CD4-positive, alpha-beta T cell (primary cell): ENCODE measurements at regions not wholly inside any gene's neighbourhood (a gene's known extent, or its start where the extent isn't known, plus 50 kb on each side); places are given as distances from the start of the nearest gene placed in this dataset.

ENCODE experiments used
- ATAC-seq: fragments of 200-7000 bp; cut with Tn5 transposase; one replicate; pipeline ENCODE4 v1.10.0; 2022; ENCODE audit warnings: mild to moderate bottlenecking; ENCODE audit not compliant: poor library complexity
- CTCF ChIA-PET: fragments of 350-600 bp; sonication (Branson Sonifier 250); formaldehyde crosslinking; loops from one replicate; lab custom pipeline; 2021; ENCODE audit warnings: antibody characterized with exemption, inconsistent platforms; lab: Charles Lee
- POLR2A ChIA-PET: fragments of 350-600 bp; sonication (Branson Sonifier 250); formaldehyde crosslinking; loops from one replicate; lab custom pipeline; 2021; ENCODE audit warnings: antibody characterized with exemption, inconsistent platforms; lab: Charles Lee
- DNase-seq, 14 experiments: peaks; one replicate each; pipeline ENCODE4 v3.0.0-alpha.2; 2013 to 2020; ENCODE audit warnings: mixed read lengths in 2 of 14
- H3K27ac ChIP-seq, 2 donors: one replicate each; pipeline versions ENCODE4 v1.5.1 to v1.7.0; 2013; ENCODE audit warnings: low read length in 2 of 2, low read depth in 1 of 2, mild to moderate bottlenecking in 1 of 2
- H3K27me3 ChIP-seq, 2 experiments: 1 replicate in 1 of 2; 2 replicates in 1 of 2; pipeline versions ENCODE4 v1.6.1 to v1.7.0; 2013; ENCODE audit warnings: low read length in 2 of 2, control low read depth in 1 of 2, mild to moderate bottlenecking in 1 of 2, moderate library complexity in 1 of 2; ENCODE audit not compliant: insufficient read depth in 2 of 2, control insufficient read depth in 1 of 2
- H3K36me3 ChIP-seq: one replicate; pipeline ENCODE4 v1.6.1; 2013; ENCODE audit warnings: low read length, control low read depth; ENCODE audit not compliant: insufficient read depth
- H3K4me1 ChIP-seq: one replicate; pipeline ENCODE4 v1.6.1; 2013; ENCODE audit warnings: low read length, control low read depth; ENCODE audit not compliant: insufficient read depth
- H3K4me3 ChIP-seq: one replicate; pipeline ENCODE4 v1.5.1; 2013; ENCODE audit warnings: mild to moderate bottlenecking, low read length, moderate library complexity
- H3K9me3 ChIP-seq, 2 experiments: 1 replicate in 1 of 2; 2 replicates in 1 of 2; pipeline versions ENCODE4 v1.6.1 to v1.7.0; 2013; ENCODE audit warnings: low read length in 2 of 2, mild to moderate bottlenecking in 2 of 2, control low read depth in 1 of 2, moderate library complexity in 1 of 2; ENCODE audit not compliant: control insufficient read depth in 1 of 2, insufficient read depth in 1 of 2
- H3K27ac Mint-ChIP-seq: one replicate; pipeline ENCODE4 v1.8.0; 2020; ENCODE audit warnings: mixed read lengths
- H3K27me3 Mint-ChIP-seq: one replicate; pipeline ENCODE4 v1.8.0; 2021; ENCODE audit warnings: mixed read lengths
- H3K36me3 Mint-ChIP-seq: one replicate; pipeline ENCODE4 v1.8.0; 2021; ENCODE audit warnings: low read depth, mixed read lengths
- H3K4me1 Mint-ChIP-seq: one replicate; pipeline ENCODE4 v1.8.0; 2021; ENCODE audit warnings: low read depth, mixed read lengths
- H3K4me3 Mint-ChIP-seq: one replicate; pipeline ENCODE4 v1.8.0; 2020; ENCODE audit warnings: mild to moderate bottlenecking, mixed read lengths
- H3K9me3 Mint-ChIP-seq: one replicate; pipeline ENCODE4 v1.8.0; 2020; ENCODE audit warnings: mixed read lengths
- intact Hi-C, 2 experiments: fragments of 100-400 bp; cut with DNase I in 1 of 2; cut with micrococcal nuclease in 1 of 2; formaldehyde crosslinking; loops; one replicate each; pipeline versions ENCODE4 v1.15.1 to v1.9.0; 2023 to 2025; cut with DNase I, micrococcal nuclease
- TF ChIP-seq, protein P1 (sequence below): fragments of 200-600 bp; IDR thresholded peaks from one replicate; pipeline ENCODE4 v1.8.0; 2022; ENCODE audit warnings: antibody characterized with exemption, mild to moderate bottlenecking

DNA sequence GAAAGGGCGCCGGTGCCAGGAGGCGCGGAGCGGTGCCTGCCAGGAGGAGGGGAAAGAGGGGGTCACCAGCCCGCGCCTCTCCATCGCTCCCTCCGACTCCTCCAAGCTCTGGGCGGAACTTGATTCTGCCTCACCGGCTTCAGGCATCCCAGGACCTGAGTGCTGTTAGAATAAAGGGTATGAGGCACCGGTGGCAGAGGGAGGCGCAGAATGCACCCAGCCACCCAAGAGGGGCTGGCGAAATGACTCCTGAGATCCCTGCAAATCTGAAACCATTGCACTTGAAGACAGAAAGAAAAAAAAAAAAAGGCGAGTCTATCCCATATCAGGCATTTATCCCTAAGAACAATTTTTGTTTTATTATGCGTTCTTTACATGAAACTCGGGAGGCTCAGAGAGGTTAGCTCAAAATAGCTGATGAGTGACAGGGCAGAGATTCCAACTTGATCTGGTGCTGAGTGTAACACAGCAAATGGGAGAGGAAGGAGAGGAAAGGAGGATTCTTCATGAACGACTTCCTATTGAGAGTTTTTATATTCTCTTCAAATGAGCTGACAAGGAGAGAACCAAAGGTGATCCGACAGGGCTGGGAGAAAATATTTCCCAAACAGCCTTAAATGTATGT is 157.0 kb upstream of the FRMD4B start:
- peaks cover 52% of the 10 kb centered on the region for H3K27me3 Mint-ChIP-seq
- no peak overlapping the region for H3K27ac Mint-ChIP-seq
- Histone ChIP-seq H3K4me1 (no peaks in the 10 kb centered on the region), H3K9me3 (no peaks in the 10 kb centered on the region), H3K4me3 (no peak overlapping the region), H3K27me3 (peaks cover 18 to 31% of the 10 kb centered on the region in 2 experiments), H3K36me3 (no peaks in the 10 kb centered on the region), H3K27ac (no peak overlapping the region)
- DNase-seq (no peak), ATAC-seq (no peak)
- POLR2A ChIA-PET: no interaction called here
- no peaks in the 10 kb centered on the region for H3K36me3 Mint-ChIP-seq
- TF ChIP-seq, protein P1, sequence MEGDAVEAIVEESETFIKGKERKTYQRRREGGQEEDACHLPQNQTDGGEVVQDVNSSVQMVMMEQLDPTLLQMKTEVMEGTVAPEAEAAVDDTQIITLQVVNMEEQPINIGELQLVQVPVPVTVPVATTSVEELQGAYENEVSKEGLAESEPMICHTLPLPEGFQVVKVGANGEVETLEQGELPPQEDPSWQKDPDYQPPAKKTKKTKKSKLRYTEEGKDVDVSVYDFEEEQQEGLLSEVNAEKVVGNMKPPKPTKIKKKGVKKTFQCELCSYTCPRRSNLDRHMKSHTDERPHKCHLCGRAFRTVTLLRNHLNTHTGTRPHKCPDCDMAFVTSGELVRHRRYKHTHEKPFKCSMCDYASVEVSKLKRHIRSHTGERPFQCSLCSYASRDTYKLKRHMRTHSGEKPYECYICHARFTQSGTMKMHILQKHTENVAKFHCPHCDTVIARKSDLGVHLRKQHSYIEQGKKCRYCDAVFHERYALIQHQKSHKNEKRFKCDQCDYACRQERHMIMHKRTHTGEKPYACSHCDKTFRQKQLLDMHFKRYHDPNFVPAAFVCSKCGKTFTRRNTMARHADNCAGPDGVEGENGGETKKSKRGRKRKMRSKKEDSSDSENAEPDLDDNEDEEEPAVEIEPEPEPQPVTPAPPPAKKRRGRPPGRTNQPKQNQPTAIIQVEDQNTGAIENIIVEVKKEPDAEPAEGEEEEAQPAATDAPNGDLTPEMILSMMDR: no peak
- CTCF ChIA-PET: no interaction called here
- no peak overlapping the region for H3K4me3 Mint-ChIP-seq
- no peaks in the 10 kb centered on the region for H3K9me3 Mint-ChIP-seq
- peaks cover 6% of the 10 kb centered on the region for H3K4me1 Mint-ChIP-seq
- intact Hi-C loops: no loop called here

DNA sequence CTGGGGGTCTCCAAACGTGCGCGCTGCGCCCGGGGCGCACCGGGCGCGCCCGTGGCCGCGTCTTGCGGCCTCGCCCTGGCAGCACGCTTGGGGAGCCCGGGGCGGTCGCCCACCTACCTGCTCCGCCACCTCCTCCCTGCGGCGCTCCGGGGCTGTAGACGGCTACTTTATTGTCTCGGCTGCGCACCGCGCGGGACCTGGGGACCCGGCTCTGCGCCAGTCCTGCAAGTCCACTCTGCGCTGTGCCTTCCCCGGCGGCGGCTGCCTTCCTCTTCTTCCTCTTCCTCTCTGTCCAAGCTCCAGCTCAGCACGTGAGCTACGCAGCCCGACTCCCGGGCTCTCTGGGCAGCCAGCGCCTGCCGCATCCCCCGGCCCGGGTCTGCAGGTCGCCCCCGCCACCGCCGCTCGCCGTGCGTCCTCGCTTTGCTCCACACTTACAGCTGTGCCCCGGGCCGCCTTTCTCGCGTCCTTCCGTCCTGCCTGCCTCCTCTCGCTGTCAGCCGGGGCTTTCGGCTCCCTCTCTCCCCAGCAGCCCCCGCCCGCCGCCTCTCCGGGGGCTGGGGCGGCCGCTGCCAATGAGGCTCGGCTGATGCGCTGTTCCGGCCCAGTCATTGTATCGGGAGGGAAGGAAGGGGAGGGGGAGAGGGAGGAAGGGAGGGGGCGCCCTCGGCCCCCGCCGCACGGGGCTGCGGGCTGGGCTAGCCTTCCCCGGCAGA is 156.4 kb upstream of the FRMD4B start:
- no peaks in the 10 kb centered on the region for H3K4me1 ChIP-seq
- CTCF ChIA-PET: no interaction called here
- ATAC-seq (no peak), DNase-seq (peak in 2 of 14 experiments; percentile 16 to 18)
- H3K9me3 Mint-ChIP-seq: no peaks in the 10 kb centered on the region
- intact Hi-C loops: no loop called here
- no peak overlapping the region for H3K27ac ChIP-seq
- H3K27ac Mint-ChIP-seq: no peak overlapping the region
- H3K36me3 Mint-ChIP-seq: no peaks in the 10 kb centered on the region
- TF ChIP-seq, protein P1: no peak
- H3K27me3 ChIP-seq: peaks cover 15 to 31% of the 10 kb centered on the region in 2 experiments
- no peaks in the 10 kb centered on the region for H3K36me3 ChIP-seq
- no peak overlapping the region for H3K4me3 Mint-ChIP-seq
- no peaks in the 10 kb centered on the region for H3K9me3 ChIP-seq
- POLR2A ChIA-PET: no interaction called here
- peaks cover 6% of the 10 kb centered on the region for H3K4me1 Mint-ChIP-seq
- peak overlapping the region; percentile 7 for H3K4me3 ChIP-seq
- H3K27me3 Mint-ChIP-seq: peaks cover 52% of the 10 kb centered on the region

DNA sequence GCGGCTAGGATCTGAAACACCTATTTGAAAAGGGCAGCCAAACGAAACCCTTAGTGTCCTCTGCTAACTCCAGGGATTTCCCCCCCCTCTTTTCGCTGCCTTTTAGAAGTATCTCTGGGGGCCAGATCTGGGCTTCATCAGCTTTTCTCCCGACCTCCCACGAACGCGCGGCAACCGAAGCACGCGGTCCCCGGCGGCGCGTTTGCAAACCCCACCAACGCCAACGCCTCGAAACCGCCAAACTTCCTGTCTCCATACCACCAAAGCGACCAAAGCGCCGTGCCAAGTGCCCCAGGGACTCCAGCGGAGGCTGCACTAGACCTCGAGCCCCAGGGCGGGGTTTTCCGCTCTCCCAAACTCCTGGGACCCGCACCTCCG is 155.8 kb upstream of the FRMD4B start:
- no peaks in the 10 kb centered on the region for H3K9me3 ChIP-seq
- Mint-ChIP-seq H3K4me1 (peaks cover 6% of the 10 kb centered on the region), H3K36me3 (no peaks in the 10 kb centered on the region), H3K9me3 (no peaks in the 10 kb centered on the region), H3K4me3 (no peak overlapping the region), H3K27ac (no peak overlapping the region), H3K27me3 (peaks cover 52% of the 10 kb centered on the region)
- H3K4me1 ChIP-seq: no peaks in the 10 kb centered on the region
- DNase-seq (peak in 1 of 14 experiments; percentile 10), ATAC-seq (no peak)
- TF ChIP-seq, protein P1: no peak
- H3K36me3 ChIP-seq: no peaks in the 10 kb centered on the region
- H3K4me3 ChIP-seq: peak overlapping the region; percentile 10
- H3K27ac ChIP-seq: no peak overlapping the region
- intact Hi-C loops: no loop called here
- POLR2A ChIA-PET: no interaction called here
- CTCF ChIA-PET: no interaction called here
- peaks cover 14 to 31% of the 10 kb centered on the region in 2 experiments for H3K27me3 ChIP-seq
